ENCODE measurements at regions not wholly inside any gene's neighbourhood (a gene's known extent, or its start where the extent isn't known, plus 50 kb on each side); places are given as distances from the start of the nearest gene placed in this dataset.
"Not testable (repeated sequence)": the region's sequence is repeated elsewhere in the genome, so short reads cannot be mapped to it uniquely, and the experiment has no call there.

DNA sequence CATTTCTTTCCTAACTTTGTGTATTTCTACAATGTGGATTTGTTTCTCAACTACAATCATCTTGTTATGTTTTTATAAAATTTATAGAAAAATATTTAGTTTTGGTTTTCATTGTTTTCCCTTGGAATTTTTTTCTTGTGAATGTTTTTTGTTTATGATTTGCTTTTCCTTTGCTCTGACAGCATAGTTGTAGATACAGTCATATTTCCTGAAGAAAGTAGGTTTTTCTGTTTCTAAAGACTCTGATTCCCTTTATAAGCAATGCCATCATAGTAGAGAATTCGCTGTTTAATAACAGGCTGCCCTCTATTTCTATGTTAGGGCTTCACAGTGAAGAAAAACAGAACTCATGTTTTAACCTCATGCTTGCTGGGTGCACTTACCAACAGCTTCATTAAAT, 482.3 kb downstream of the ZBBX start:
- H3K4me1 Mint-ChIP-seq = no peaks in the 10 kb centered on the region
- H3K27ac Mint-ChIP-seq = no peak overlapping the region
- H3K36me3 Mint-ChIP-seq = no peaks in the 10 kb centered on the region
- H3K27me3 Mint-ChIP-seq (ENCODE audit: low read depth in 3 of 3) = no peaks in the 10 kb centered on the region
- DNase-seq = no peak
- H3K9me3 Mint-ChIP-seq = peaks cover 5 to 20% (median 13%) of the 10 kb centered on the region in 6 donors
- H3K4me3 Mint-ChIP-seq = no peak overlapping the region

DNA sequence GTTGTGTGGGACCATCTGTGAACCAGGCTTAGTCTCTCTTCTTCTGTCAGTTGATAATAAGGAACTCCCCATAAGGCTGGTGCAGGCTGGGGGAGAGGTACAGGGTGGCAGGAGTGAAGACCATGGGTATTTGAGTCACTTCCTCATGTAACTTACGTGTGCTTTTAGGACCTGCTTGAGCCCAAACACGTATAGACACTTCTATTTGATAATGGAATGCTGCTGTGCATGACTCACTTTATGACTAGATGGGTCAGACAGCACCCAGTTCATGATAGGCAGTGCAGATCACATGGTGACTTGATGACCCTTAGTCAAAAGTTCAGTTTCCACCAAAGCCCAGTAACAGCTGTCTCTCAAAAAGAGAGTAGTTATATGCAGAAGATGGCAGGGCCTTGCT, 490.9 kb downstream of the ZBBX start:
- Mint-ChIP-seq H3K4me1 (no peaks in the 10 kb centered on the region), H3K27ac (no peak overlapping the region), H3K4me3 (no peak overlapping the region), H3K36me3 (no peaks in the 10 kb centered on the region), H3K27me3 (ENCODE audit: low read depth in 3 of 3) (no peaks in the 10 kb centered on the region), H3K9me3 (peaks cover 2 to 21% (median 14%) of the 10 kb centered on the region in 6 donors)
- DNase-seq = no peak

DNA sequence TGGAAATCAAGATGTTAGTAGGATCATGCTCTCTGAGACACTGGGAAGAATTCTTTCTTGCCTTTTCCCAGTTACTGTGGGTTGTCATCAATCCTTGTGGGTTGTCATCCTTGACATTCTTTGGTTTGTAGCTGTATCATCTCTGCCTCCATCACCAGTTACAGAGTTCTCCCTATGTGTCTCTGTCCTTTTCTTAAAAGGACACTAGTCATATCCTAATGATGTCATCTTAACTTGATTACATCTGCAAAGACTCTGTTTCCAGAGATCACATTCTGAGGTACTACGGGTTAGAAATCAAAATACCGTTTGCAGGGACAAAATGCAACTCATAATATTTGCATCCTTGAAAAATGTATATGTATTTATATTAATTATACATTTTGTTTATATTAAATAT, 500.4 kb downstream of the ZBBX start:
- H3K36me3 Mint-ChIP-seq = no peaks in the 10 kb centered on the region
- peaks cover 8 to 33% (median 13%) of the 10 kb centered on the region in 6 donors for H3K9me3 Mint-ChIP-seq
- DNase-seq = no peak
- H3K4me1 Mint-ChIP-seq = no peaks in the 10 kb centered on the region
- no peaks in the 10 kb centered on the region for H3K27me3 Mint-ChIP-seq (ENCODE audit: low read depth in 3 of 3)
- H3K27ac Mint-ChIP-seq = no peak overlapping the region
- no peak overlapping the region for H3K4me3 Mint-ChIP-seq

DNA sequence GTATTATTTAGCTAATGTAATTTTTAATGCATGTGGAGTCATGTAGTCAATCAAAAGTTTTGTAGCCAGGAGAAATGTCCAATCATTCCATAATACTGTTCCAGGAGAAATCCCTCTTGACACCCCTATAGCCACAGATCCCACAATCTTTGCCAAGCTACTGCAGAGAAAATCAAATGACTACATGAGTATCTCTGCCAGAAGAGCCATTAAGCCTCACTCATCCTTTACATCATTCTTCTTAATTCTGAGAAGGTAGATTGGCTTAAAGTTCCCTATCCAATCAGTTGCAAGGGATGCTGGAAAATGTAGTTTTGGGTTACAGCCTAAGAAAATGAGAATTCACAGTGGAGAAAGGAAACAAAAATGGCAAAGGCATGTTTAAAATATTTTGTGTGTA, 502.1 kb downstream of the ZBBX start:
- H3K27me3 Mint-ChIP-seq (ENCODE audit: low read depth in 3 of 3) = peaks cover 0 to 5% (median 0%) of the 10 kb centered on the region in 3 donors
- H3K4me3 Mint-ChIP-seq = no peak overlapping the region
- peaks cover 7 to 38% (median 16%) of the 10 kb centered on the region in 6 donors for H3K9me3 Mint-ChIP-seq
- DNase-seq = no peak
- no peaks in the 10 kb centered on the region for H3K4me1 Mint-ChIP-seq
- no peaks in the 10 kb centered on the region for H3K36me3 Mint-ChIP-seq
- H3K27ac Mint-ChIP-seq = no peak overlapping the region

DNA sequence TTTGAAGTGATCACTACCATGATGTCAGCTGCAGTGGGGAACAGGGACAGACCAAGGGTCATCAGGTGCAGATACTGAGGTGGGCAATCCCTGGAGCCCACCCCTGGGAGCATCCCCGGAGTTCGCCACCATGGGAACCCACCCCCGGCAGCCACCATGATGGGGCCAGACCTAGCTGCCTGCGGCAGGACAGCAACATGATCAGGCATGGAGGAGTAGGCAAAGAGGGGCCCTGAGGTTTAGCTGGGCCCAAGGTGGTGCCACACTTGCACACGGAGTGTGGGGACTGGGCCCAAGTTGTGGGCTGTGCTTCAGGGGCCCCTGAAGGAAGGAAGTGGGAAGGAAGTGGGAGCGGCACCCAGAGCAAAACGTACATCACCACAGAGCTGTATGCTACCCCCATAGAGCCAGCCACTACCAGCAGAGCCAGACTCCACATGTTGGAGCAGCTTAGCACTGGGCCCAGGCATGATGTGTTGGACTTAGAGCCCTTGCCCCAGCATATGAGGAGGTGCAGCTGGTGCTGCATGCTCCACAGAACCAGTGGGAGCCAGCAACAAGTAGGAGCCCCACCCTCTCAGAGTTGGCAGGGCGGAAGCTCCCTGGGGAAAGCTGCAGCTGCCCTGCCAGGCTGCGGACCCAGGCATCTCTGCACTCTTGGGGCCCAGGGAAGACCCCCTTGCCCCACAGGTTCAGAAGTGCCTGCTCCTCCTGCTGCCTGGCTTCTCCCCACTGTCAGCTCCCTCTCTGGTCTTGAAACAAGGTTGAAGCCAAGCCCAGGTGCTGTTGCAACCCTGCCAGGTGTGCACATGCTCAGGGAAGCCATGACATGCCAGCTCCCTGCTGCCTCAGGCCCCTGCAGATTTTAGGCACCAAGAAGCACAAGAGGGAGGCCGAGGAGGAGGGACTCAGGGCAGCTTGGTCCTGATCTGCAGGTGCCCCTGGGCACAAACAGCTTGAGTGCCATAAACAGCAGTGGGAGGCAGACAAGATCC, 515.3 kb downstream of the ZBBX start:
- H3K27me3 Mint-ChIP-seq (ENCODE audit: low read depth in 3 of 3) = no peaks in the 10 kb centered on the region
- H3K27ac Mint-ChIP-seq = no peak overlapping the region
- H3K9me3 Mint-ChIP-seq = peaks cover 2 to 37% (median 16%) of the 10 kb centered on the region in 6 donors
- H3K36me3 Mint-ChIP-seq = no peaks in the 10 kb centered on the region
- H3K4me3 Mint-ChIP-seq = no peak overlapping the region
- no peak for DNase-seq
- no peaks in the 10 kb centered on the region for H3K4me1 Mint-ChIP-seq

DNA sequence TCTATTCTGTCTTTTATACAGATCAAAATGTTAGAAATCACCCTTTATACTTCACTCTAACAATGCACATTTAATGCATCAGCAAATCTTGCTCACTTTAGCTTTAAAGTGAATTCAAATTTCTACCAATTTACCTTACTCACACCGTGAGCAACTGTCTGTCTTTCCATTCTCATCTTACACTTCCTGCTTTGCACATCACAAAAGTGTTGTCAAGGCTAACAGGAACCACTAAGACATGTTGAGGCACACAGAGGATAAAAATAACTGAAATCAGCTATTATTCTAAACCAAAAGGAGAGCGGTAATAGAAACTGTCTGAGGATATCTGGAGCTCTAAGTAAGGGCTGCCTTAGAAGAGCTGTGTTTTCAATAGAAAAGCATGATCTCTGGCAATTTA, 519.9 kb downstream of the ZBBX start:
- H3K27ac Mint-ChIP-seq = no peak overlapping the region
- DNase-seq = no peak
- no peaks in the 10 kb centered on the region for H3K36me3 Mint-ChIP-seq
- peaks cover 5 to 42% (median 9%) of the 10 kb centered on the region in 6 donors for H3K9me3 Mint-ChIP-seq
- H3K27me3 Mint-ChIP-seq (ENCODE audit: low read depth in 3 of 3) = peaks cover 0 to 2% (median 0%) of the 10 kb centered on the region in 3 donors
- H3K4me1 Mint-ChIP-seq = no peaks in the 10 kb centered on the region
- H3K4me3 Mint-ChIP-seq = no peak overlapping the region

DNA sequence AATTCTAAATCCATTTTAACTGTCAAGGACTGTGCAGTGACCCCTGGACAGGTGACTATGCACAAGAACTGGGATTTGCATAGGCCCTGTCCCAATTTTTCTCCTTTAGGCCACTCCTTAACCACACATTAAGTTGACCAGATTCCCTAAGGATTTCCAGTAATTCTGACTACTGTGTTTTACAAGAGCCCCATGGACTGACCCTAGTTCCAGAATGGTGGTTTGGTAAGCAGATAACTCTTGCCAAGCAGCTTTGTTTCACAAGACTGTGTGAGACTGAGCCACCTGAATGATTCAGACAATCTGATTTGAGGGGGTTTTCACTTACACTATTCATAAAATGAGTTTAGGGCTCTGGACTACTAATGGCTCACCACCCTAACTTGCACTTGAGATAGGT, 535.8 kb downstream of the ZBBX start:
- no peak for DNase-seq
- Mint-ChIP-seq H3K4me3 (no peak overlapping the region), H3K9me3 (peaks cover 16 to 33% (median 23%) of the 10 kb centered on the region in 6 donors), H3K4me1 (no peaks in the 10 kb centered on the region), H3K36me3 (peaks cover 0 to 3% (median 0%) of the 10 kb centered on the region in 3 donors), H3K27ac (no peak overlapping the region), H3K27me3 (ENCODE audit: low read depth in 3 of 3) (peaks cover 0 to 1% (median 0%) of the 10 kb centered on the region in 3 donors)

DNA sequence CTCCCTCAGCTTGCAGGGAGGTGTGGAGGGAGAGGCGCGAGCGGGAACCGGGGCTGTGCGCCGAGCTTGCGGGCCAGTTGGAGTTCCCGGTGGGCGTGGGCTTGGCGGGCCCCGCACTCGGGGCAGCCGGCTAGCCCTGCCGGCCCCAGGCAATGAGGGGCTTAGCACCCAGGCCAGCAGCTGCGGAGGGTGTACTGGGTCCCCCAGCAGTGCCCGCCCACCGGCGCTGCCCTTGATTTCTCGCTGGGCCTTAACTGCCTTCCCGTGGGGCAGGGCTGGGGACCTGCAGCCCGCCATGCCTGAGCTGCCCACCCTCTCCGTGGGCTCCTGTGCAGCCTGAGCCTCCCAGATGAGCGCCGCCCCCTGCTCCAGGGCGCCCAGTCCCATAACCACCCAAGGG, 537.3 kb downstream of the ZBBX start:
- DNase-seq; H3K36me3 Mint-ChIP-seq; H3K27me3 Mint-ChIP-seq (ENCODE audit: low read depth in 3 of 3); H3K4me1 Mint-ChIP-seq; H3K4me3 Mint-ChIP-seq; H3K27ac Mint-ChIP-seq: not testable (repeated sequence)
- peaks cover 9 to 30% (median 20%) of the 10 kb centered on the region in 6 donors for H3K9me3 Mint-ChIP-seq

DNA sequence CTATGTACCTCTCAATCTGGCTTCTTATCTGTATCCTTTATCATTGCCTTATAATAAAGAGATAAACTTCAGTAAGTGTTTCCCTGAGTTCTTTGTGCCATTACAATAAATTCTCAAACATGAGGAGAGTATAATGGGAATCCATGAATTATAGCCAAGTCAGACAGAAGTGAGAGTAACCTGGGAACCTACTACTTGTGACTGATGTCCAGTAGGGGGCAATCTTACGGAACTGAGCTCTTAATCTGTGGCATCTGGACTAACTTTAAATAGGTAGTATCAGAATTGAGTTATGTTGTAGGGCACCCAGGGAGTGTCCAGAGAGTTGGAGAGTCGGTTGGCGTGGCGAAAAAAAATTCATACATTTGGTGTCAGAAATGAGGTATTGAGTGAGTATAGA, 542.6 kb downstream of the ZBBX start:
- Mint-ChIP-seq H3K36me3 (no peaks in the 10 kb centered on the region), H3K9me3 (peaks cover 0 to 11% (median 7%) of the 10 kb centered on the region in 6 donors), H3K27me3 (ENCODE audit: low read depth in 3 of 3) (peaks cover 0 to 4% (median 2%) of the 10 kb centered on the region in 3 donors), H3K27ac (no peak overlapping the region), H3K4me3 (no peak overlapping the region), H3K4me1 (no peaks in the 10 kb centered on the region)
- no peak for DNase-seq

DNA sequence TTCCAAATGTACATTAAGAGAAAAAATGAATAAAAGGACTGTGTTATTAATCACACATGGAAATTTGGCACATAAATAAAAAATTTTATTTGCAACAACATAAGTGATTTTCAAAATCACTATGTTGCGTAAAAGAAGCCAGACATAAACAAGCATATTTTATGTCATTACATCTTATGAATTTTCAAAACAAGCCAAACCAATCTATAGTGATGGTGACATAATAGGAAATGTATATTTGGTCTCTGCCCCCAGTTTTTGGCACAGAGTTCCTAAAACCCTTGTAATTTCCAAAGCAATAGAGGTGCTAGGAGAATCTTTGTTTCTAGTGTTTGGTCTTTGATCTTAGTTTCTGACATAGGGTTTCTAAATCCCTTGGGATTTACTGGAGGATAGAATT, 543.3 kb downstream of the ZBBX start:
- H3K27ac Mint-ChIP-seq = no peak overlapping the region
- DNase-seq = no peak
- peaks cover 0 to 4% (median 2%) of the 10 kb centered on the region in 3 donors for H3K27me3 Mint-ChIP-seq (ENCODE audit: low read depth in 3 of 3)
- no peaks in the 10 kb centered on the region for H3K36me3 Mint-ChIP-seq
- H3K4me1 Mint-ChIP-seq = no peaks in the 10 kb centered on the region
- no peak overlapping the region for H3K4me3 Mint-ChIP-seq
- peaks cover 0 to 12% (median 8%) of the 10 kb centered on the region in 6 donors for H3K9me3 Mint-ChIP-seq

DNA sequence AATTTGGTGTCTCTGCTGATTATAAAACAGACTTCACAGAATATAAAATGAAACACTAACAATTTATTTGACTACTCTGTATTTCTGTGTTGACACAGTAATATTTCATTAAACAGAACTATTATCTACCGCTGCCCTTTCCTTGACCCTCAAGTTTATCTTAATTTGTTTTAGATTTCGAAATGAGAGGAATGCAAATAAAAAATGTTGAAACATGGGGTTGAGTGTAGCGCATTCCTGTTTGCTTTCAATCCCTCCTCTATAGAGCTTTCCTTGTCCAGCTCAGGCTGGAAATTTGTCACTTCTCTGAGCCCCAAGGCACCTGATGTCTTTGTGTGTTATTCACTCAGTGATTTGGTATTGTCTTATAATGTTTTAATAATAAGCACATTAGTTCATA, 550.2 kb downstream of the ZBBX start:
- Mint-ChIP-seq H3K36me3 (no peaks in the 10 kb centered on the region), H3K4me3 (no peak overlapping the region), H3K4me1 (no peaks in the 10 kb centered on the region), H3K27me3 (ENCODE audit: low read depth in 3 of 3) (peaks cover 0 to 2% (median 0%) of the 10 kb centered on the region in 3 donors), H3K27ac (no peak overlapping the region), H3K9me3 (peaks cover 6 to 19% (median 13%) of the 10 kb centered on the region in 6 donors)
- DNase-seq = no peak

DNA sequence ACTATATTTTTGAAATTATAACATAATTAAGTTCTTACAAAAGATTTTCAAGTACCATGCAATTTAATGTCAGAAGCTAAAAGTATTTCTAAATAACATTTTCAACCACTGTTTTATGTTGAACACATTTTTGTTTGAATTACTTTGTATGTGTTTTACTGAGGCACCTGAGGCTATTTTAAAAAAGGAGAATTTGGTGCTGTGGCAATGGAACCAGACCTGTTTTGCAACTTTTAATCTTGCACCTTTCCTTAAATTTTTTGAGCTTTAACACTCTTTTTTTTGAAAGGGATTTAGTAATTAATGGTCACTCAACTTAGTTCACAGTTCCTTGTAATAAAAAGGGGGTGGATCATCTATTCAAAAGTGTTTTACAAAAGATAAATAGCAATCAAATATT, 561.6 kb downstream of the ZBBX start:
- peaks cover 0 to 2% (median 0%) of the 10 kb centered on the region in 3 donors for H3K27me3 Mint-ChIP-seq (ENCODE audit: low read depth in 3 of 3)
- no peaks in the 10 kb centered on the region for H3K36me3 Mint-ChIP-seq
- DNase-seq = no peak
- H3K27ac Mint-ChIP-seq = no peak overlapping the region
- peaks cover 7 to 35% (median 22%) of the 10 kb centered on the region in 6 donors for H3K9me3 Mint-ChIP-seq
- no peaks in the 10 kb centered on the region for H3K4me1 Mint-ChIP-seq
- H3K4me3 Mint-ChIP-seq = no peak overlapping the region

DNA sequence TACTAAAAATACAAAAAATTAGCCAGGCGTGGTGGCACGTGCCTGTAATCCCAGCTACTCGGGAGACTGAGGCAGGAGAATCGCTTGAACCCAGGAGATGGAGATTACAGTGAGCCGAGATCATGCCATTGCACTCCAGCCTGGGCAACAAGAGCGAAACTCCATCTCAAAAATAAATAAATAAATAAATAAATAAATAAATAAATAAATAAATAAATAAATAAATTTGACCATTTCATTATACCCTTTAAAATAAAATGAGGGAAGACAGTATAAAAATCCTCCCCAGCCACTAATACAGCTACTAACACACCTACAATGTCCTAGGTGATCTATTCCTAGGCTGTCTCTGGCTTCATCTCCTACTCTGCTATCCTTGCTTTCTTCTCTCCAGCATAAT, 562.8 kb downstream of the ZBBX start:
- not testable (repeated sequence) for H3K4me3 Mint-ChIP-seq; DNase-seq; H3K36me3 Mint-ChIP-seq; H3K27ac Mint-ChIP-seq; H3K4me1 Mint-ChIP-seq; H3K27me3 Mint-ChIP-seq (ENCODE audit: low read depth in 3 of 3)
- peaks cover 10 to 44% (median 27%) of the 10 kb centered on the region in 6 donors for H3K9me3 Mint-ChIP-seq

DNA sequence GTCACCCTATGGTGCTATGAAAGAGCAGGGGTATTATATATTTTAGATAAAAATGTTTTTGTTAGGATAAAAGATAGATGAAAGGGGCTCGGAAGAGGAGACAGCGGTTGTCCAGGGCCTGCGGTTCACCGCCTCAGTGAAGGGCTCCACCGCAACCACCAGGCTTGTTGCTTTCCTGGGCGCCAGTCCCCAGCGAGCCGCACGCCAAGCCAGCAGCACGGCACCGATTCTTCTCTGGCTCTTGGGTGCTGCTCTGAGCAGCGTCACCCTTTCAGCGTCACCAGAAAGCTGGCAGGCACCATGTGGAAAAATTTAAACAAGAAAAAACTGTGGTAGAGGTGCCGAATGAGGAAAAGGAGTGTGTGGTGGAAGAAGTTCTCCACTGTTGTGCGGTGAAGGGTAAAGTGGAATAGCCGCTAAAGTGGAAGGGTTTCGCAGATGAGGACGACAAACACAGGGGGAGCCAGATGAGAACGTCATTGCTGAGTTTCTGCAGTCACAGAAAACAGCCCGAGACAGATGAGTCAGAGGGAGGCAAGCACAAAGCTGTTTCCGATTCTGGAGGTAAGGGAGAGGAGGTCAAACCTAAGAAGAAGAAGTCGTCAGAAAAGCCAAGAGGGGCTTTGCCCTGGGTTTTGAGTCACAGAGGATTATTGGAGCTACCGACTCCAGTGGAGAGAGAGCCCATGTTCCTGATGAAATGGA, 569.2 kb downstream of the ZBBX start:
- Mint-ChIP-seq H3K36me3 (no peaks in the 10 kb centered on the region), H3K27me3 (ENCODE audit: low read depth in 3 of 3) (peaks cover 0 to 5% (median 0%) of the 10 kb centered on the region in 3 donors), H3K4me3 (no peak overlapping the region), H3K4me1 (no peaks in the 10 kb centered on the region), H3K9me3 (peaks cover 12 to 67% (median 40%) of the 10 kb centered on the region in 6 donors), H3K27ac (no peak overlapping the region)
- DNase-seq = no peak
